Stimulated activated naive CD8-positive, alpha-beta T cell treated with anti-CD3 and anti-CD28 coated beads, Interleukin-15, amount 100 ng/mL, for 72 hours (primary cell): ENCODE measurements at regions not wholly inside any gene's neighbourhood (a gene's known extent, or its start where the extent isn't known, plus 50 kb on each side); places are given as distances from the start of the nearest gene placed in this dataset.

ENCODE experiments used
- ATAC-seq: fragments of 150-1000 bp; cut with Tn5 transposase; 2 replicates; pipeline ENCODE4 v1.10.0; 2021; ENCODE audit warnings: mild to moderate bottlenecking, moderate library complexity
- DNase-seq, 2 donors: peaks; one replicate each; pipeline ENCODE4 v3.0.0; 2021 to 2022
- H3K27ac Mint-ChIP-seq, 2 donors: one replicate each; pipeline ENCODE4 v1.8.0; 2022; ENCODE audit warnings: mild to moderate bottlenecking in 2 of 2, mixed read lengths in 2 of 2, moderate library complexity in 2 of 2
- H3K27me3 Mint-ChIP-seq: one replicate; pipeline ENCODE4 v1.8.0; 2022; ENCODE audit warnings: mixed read lengths
- H3K4me1 Mint-ChIP-seq: one replicate; pipeline ENCODE4 v1.8.0; 2022; ENCODE audit warnings: mild to moderate bottlenecking, mixed read lengths
- H3K4me3 Mint-ChIP-seq, 2 donors: one replicate each; pipeline ENCODE4 v1.8.0; 2022; ENCODE audit warnings: mild to moderate bottlenecking in 2 of 2, mixed read lengths in 2 of 2, moderate library complexity in 1 of 2
- H3K9me3 Mint-ChIP-seq, 2 donors: one replicate each; pipeline ENCODE4 v1.8.0; 2022; ENCODE audit warnings: mixed read lengths in 2 of 2

DNA sequence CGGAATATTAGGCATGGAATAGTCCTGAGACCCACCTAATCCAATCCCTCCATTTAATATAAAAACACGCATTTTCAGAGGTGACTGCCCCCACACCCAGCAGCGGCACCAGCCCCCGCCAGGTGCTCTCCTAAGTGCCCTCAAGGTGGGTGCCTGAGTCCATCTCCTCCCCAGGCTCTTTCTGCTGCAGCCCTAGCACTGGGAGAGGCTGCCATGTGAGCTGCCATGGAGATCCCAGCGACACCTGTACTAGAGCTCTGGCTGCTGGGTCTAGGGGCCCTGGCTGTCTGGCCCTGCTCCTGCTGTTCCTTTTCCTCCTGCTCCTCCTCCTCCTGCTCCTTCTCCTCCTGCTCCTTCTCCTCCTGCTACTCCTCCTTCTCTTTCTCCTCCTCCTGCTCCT lies 191.1 kb upstream of the BMPER start:
- peak; percentile 37 for ATAC-seq
- no peak for DNase-seq
- Mint-ChIP-seq H3K4me3 (no peak overlapping the region), H3K27me3 (peaks cover 11% of the 10 kb centered on the region), H3K9me3 (peaks cover 0 to 2% of the 10 kb centered on the region in 2 donors), H3K27ac (no peak overlapping the region), H3K4me1 (no peaks in the 10 kb centered on the region)

DNA sequence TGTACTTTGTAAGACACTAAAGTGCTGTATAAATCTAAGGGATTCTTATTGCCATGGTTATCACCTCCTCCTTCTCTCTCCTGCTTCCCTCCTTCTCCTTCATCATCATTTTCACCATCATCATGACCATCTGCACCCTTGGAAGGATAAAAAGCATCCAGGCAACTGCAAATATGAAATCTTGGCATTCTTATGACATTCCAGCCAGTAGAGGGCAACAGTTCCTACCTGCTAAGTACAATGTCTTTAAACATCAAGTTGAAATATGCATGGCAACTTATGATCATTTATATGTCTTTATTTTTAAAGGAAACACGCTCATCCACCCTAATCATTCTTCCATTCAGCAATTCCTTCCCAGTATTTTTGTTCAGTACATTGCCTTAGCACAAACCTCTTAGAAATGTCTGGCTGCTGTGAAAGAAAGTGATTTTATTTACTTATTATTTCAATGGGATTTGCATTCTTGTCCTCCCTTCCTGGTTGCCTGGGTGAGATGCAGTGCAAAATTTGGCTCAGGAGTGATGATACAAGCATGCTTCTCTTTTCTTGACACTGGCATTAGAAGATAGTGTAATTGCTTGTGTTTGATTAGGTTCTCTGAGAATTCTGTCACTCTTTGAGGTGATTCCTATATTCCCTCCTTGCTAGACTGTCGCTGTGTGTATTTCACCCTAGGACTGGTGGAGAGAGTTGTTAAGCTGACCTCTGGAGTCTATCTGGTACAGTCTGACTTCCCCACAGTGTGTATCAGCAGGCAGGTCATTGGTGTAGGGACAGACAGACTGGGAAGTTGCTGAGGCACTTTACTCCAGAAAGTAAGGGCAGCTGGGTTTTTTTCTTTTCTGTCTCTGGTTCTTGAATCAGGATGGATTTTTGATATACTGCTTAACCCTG lies 188.5 kb upstream of the BMPER start:
- ATAC-seq (no peak), DNase-seq (no peak)
- Mint-ChIP-seq H3K27ac (peak overlapping the region in 1 of 2 donors; percentile 5), H3K9me3 (peaks cover 0 to 7% of the 10 kb centered on the region in 2 donors), H3K4me1 (no peaks in the 10 kb centered on the region), H3K27me3 (peaks cover 11% of the 10 kb centered on the region), H3K4me3 (no peak overlapping the region)

DNA sequence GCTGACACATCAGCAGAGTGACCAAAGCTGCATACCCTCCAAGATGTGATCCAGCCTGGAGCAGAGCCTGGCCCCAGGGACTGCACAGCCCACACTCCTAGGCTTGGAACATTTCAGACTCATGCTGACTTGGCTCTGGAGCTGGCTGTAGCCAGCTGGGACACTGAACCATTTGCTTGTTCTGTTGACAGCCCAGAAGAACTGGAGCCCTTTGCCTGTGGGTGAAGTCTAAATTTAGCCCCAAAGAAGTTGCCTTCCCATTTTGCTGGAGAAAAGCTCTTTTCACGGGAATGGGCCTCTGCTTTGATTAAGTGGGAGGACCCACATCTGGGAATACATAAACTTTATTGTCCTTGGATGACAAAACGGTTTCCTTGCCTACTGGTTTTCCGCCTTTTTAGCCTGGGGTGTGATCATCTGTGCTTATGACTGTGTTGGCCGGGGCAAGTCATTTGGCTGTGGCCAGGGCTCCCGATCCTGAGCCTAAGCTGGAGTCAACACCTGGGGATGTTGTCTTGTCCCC lies 186.2 kb upstream of the BMPER start:
- Mint-ChIP-seq H3K9me3 (peaks cover 0 to 7% of the 10 kb centered on the region in 2 donors), H3K27ac (no peak overlapping the region), H3K4me1 (no peaks in the 10 kb centered on the region), H3K27me3 (peaks cover 11% of the 10 kb centered on the region), H3K4me3 (no peak overlapping the region)
- ATAC-seq = no peak
- no peak for DNase-seq

DNA sequence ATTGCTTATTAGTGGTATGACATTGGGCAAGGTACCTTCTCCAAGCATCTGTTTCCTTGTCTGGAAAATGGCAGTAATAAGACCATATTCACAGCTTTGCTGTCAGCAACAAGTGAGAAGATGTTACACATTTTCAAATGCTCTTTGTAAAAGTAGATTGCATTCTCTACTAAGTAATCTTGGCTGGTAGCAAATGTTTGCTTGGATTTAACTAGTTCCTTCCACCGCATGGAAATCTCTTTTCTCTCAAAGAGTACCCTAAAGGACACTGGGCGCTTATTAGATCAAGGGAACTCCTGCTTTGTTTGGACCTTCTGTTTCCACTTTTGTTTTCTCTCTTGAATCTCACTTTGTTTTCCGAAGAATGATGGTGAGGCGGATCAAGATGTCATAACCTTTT lies 185.2 kb upstream of the BMPER start:
- Mint-ChIP-seq H3K4me3 (no peak overlapping the region), H3K27me3 (peaks cover 5% of the 10 kb centered on the region), H3K27ac (no peak overlapping the region), H3K4me1 (no peaks in the 10 kb centered on the region), H3K9me3 (peaks cover 0 to 7% of the 10 kb centered on the region in 2 donors)
- DNase-seq (no peak), ATAC-seq (no peak)

DNA sequence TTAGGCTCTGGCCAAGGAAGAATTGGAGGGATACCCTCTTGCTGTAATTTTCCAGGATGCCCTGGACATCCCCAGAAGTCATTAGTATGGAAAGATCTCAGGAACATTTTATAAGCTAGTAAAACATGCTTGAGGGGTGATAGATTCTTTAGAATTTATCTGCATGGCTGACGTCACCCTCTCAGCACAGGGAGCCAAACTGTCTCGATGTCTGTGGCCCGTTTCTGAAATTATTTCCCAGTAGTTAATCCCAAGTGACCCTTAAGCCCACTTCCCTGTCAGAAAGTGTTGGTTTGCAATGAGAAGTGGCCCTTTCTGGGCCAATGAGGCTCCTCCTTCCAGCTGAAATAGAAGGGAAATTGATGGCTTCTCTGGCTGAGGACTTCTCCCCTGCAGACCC lies 184.5 kb upstream of the BMPER start:
- DNase-seq (no peak), ATAC-seq (no peak)
- Mint-ChIP-seq H3K27ac (no peak overlapping the region), H3K9me3 (peaks cover 0 to 7% of the 10 kb centered on the region in 2 donors), H3K4me3 (no peak overlapping the region), H3K27me3 (no peaks in the 10 kb centered on the region), H3K4me1 (no peaks in the 10 kb centered on the region)

DNA sequence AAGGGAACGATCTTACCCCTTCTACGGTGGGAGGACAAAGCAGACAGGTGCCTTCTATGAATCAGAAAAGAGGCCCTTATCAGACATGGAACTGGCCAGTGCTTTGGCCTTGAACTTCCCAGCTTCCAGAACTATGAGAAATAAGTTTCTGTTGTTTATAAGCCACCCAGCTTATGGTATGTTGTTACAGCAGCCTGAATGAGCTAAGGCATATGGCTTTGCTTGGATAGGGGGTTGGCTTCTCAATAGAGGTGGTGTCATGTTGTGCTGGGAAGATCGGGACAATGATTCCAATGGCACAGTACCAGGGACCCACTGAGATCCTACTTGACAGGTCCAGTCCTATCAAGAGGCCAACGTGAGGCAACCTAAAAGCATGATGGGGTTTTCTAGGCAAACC lies 183.4 kb upstream of the BMPER start:
- peaks cover 0 to 7% of the 10 kb centered on the region in 2 donors for H3K9me3 Mint-ChIP-seq
- no peak overlapping the region for H3K4me3 Mint-ChIP-seq
- no peak overlapping the region for H3K27ac Mint-ChIP-seq
- DNase-seq = no peak
- no peak for ATAC-seq
- H3K4me1 Mint-ChIP-seq = no peaks in the 10 kb centered on the region
- no peaks in the 10 kb centered on the region for H3K27me3 Mint-ChIP-seq

DNA sequence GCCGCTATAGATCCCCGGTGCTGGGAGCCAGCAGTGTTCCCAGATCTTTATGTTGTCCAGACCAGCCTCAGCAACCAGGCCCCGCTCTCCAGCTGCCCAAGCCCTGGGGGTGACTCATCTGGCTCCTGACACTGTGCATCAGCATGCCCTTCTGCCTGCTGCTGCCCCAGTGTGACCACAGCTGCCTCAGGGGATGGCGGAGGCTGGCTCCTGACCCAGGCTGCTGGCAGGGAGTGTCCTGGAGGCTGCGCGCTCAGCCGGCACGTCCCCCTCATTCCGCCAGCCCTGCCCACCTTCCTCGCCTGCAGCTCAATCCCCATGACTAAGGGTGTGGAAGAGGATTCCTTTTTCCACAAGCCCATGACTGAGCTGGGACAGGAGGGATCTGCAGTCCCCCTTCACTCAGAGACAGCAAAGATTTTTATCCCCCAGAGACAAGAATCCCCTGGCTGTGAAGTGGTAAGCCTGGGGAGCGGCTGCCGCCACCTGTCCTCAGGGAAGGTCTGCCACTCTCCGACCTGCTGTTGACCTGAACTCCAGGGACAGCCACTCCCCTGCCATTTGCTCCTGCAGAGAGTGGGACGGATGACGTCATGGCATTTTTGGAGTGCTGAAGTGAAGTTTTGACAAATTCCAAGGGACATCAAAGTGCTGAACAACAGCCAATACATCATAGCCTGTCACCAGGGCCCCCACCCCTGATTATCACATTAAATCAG lies 182.8 kb upstream of the BMPER start:
- Mint-ChIP-seq H3K4me3 (no peak overlapping the region), H3K4me1 (no peaks in the 10 kb centered on the region), H3K9me3 (peaks cover 0 to 7% of the 10 kb centered on the region in 2 donors), H3K27ac (no peak overlapping the region), H3K27me3 (no peaks in the 10 kb centered on the region)
- no peak for DNase-seq
- ATAC-seq = no peak

DNA sequence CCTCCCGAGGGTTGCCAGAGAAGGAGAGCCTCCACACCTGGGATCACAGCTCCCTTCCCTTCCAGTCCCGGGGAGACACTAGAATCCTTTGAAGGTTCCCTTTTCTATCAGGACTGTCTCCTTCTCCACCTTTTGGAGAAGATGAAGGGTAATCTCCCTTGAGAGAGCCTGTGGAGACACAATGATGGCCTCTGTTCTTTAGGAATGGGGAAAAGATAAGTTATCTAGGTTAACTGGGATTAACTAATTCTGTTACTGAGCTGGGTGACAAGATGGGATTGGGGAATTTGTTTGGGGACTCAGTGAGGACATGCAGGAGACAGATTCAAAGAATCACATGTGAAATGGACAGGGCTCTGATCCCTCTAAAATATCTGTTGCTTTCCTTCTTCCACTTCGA lies 181.1 kb upstream of the BMPER start:
- Mint-ChIP-seq H3K4me1 (no peaks in the 10 kb centered on the region), H3K27me3 (no peaks in the 10 kb centered on the region), H3K9me3 (peaks cover 0 to 5% of the 10 kb centered on the region in 2 donors), H3K4me3 (no peak overlapping the region), H3K27ac (peak overlapping the region in 1 of 2 donors; percentile 6)
- ATAC-seq (no peak), DNase-seq (no peak)

DNA sequence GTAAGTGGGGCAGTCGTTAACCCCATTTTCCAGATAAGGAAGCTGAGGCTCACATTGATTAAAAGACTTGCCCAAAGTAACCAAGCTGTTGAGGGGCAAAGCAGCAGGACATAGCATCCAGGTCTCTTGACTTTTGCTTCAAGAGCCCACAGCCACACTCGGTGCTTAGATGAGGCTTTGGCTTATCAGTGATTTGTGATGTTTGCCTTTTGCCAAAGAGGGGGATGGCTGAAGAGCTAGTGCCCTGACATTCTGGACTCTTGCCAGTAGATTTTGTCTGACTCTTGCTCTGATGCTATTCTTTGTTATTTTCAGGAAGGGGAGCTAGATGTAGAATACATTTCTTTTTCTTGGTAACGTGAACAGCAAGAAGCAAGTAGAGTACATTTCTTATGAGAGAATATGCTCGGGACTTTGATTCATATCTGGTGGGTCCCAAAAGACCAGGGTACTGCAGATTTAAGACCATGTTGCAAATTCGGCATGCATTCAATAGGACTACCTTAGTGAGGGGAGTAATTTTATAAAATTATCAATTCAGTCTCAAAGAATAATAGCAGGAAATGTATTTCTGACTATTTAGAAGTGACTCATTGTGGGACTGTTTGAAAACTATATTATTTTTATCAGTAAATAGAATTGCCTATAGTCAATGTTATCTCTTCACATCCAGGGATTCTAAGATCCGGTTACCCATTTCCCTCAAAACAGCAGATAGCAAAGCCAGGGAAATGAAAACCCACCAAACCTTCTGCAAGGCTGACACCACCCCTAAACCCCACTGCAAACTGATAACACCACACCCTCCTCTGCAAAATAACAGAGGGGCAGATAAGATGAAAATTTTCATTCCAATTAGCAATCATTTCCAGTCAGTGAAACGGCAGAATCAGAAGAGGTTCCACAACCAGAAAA lies 180.0 kb upstream of the BMPER start:
- no peak for DNase-seq
- H3K4me3 Mint-ChIP-seq = no peak overlapping the region
- H3K9me3 Mint-ChIP-seq = peaks cover 0 to 3% of the 10 kb centered on the region in 2 donors
- no peaks in the 10 kb centered on the region for H3K4me1 Mint-ChIP-seq
- H3K27me3 Mint-ChIP-seq = no peaks in the 10 kb centered on the region
- ATAC-seq = no peak
- no peak overlapping the region for H3K27ac Mint-ChIP-seq

DNA sequence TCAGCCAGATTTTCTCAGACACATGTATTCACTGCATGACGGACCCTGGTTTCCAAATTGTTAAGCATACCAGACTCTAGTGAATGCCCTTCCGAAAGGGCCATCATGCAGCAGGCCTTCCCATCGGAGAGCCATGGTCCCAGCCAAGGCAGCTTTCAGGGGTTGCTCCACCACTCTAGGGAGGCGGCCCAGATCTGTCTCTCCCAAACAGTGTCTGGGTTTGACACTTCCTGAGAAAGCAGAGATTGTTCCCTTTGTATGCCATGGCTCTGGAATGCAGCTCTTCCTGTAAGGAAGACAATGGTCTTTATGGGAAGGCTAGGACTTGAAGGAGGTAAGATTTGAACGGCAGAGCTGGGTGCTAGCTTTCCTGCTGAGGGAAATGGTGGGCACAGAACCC lies 178.8 kb upstream of the BMPER start:
- H3K27me3 Mint-ChIP-seq = no peaks in the 10 kb centered on the region

DNA sequence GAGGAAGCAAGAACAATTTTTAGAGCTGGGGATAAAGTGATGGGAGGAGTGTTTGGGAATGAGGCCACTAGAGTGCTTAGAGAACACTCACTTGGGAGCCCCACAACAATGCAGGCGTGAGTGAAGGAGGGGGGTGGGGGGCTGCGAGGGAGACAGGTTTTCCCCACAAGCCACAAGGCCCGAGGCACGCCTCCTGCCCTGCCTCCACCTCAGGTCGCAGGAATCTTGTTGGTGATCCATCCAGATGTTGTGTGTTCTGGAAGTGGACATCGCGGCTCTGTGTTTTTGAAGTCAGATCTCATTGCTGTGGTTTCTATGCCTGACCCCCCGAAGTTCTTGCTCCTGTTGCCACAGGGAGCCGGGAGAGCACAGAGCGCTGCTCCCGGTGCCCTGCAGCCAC lies 178.0 kb upstream of the BMPER start:
- H3K9me3 Mint-ChIP-seq = peaks cover 0 to 3% of the 10 kb centered on the region in 2 donors
- no peaks in the 10 kb centered on the region for H3K27me3 Mint-ChIP-seq
- H3K4me3 Mint-ChIP-seq = no peak overlapping the region
- H3K4me1 Mint-ChIP-seq = no peaks in the 10 kb centered on the region
- DNase-seq (no peak), ATAC-seq (no peak)
- no peak overlapping the region for H3K27ac Mint-ChIP-seq

More for the DNA sequence above, 178.8 kb upstream of the BMPER start:
- DNase-seq (no peak), ATAC-seq (no peak)
- Mint-ChIP-seq H3K4me3 (no peak overlapping the region), H3K27ac (no peak overlapping the region), H3K4me1 (no peaks in the 10 kb centered on the region), H3K9me3 (peaks cover 0 to 3% of the 10 kb centered on the region in 2 donors)

DNA sequence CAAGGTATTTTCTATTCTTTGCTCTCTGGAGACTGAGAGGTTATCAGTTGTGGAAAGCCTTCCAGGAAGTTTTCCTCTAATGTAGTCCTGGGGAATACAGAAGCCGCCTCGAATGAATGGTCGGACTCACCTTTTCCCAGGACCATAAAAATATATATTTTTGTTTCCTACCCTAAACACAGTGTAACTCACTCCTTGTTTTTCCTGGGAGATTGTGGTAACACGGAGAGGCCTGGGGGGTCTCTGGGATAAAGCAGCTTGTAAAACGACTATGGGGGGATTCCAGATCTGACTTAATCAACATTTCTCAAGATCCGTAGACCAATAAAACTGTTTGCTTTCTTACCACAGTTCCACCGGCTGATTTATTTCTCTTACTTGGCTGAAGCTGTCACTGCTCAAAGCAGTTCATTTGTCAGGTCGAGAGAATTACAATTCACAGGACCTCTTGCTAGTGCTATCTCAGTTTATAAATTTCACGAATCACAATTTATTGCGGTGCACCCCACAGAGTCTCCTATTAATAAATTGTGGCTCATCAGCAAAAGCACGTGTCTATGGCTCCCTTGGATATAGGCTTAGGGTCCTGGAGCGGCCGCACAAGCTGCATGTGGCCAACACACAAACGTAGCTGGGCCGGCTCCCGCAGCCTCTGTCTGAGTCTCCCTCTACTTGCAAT lies 176.3 kb upstream of the BMPER start:
- DNase-seq (no peak), ATAC-seq (no peak)
- H3K27me3 Mint-ChIP-seq = no peaks in the 10 kb centered on the region
- no peak overlapping the region for H3K4me3 Mint-ChIP-seq
- H3K9me3 Mint-ChIP-seq = peaks cover 0 to 3% of the 10 kb centered on the region in 2 donors
- no peak overlapping the region for H3K27ac Mint-ChIP-seq
- no peaks in the 10 kb centered on the region for H3K4me1 Mint-ChIP-seq

DNA sequence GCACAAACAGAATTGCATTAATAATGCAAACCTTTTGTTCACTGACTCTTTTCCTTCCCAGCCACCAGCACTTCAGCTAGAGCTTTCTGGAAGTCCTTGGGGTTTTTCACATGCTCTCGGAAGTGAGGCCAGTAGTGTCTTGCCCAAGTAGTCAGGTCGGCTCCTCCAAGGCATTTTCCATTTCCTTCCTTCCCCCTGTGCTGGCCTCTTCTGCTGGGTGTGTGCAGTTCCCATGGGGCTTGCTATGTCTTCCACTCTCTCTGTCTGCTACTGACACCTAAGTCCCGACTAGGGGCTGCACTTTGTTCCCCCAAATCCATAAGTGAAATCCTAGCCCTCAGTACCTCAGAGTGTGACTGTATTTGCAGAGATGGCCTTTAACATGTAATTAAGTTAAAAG lies 175.6 kb upstream of the BMPER start:
- DNase-seq (no peak), ATAC-seq (no peak)
- Mint-ChIP-seq H3K4me3 (no peak overlapping the region), H3K4me1 (no peaks in the 10 kb centered on the region), H3K27ac (peak overlapping the region in 1 of 2 donors; percentile 14), H3K9me3 (peaks cover 0 to 3% of the 10 kb centered on the region in 2 donors), H3K27me3 (no peaks in the 10 kb centered on the region)

DNA sequence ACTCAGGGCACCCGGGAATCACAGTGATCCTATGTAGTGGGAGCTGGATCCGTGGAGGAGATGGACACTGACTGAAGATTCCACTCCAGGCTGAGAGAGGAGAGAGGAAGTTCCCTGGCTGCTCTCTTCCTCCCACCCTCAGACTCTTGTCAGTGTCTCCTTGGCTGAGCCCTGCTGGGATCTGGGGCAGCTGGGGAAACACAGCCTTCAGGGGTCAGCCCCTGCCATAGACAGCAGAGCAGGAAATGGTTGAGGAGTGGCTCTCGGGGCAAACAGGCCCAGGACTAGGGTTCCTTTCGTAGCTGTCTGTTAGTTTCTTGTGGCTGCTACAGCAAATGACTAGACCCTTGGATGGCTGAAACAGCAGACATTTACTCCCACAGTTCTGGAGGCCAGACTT lies 174.4 kb upstream of the BMPER start:
- Mint-ChIP-seq H3K9me3 (peaks cover 0 to 3% of the 10 kb centered on the region in 2 donors), H3K27me3 (no peaks in the 10 kb centered on the region), H3K27ac (no peak overlapping the region), H3K4me3 (no peak overlapping the region), H3K4me1 (no peaks in the 10 kb centered on the region)
- ATAC-seq (no peak), DNase-seq (no peak)

DNA sequence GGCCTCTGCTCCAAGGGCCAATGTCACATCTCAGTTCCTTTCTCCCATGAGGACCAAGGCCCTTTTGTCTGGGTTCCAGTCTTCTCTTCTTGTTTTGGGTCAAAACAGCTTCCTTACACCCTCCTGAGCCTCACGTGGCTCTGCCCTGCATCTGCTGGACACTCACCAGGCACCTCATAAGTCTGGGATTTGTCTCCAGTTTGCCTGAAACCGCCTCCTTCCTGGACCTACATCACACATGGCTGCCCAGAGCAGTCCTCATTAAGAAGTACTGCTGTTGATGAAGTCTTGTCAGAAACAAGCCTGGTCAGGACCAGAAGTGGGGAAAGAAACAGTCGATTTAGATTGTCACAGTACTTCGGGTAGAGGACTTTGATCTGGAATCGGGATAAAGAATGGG lies 173.4 kb upstream of the BMPER start:
- Mint-ChIP-seq H3K27ac (no peak overlapping the region), H3K4me3 (no peak overlapping the region), H3K9me3 (peaks cover 0 to 3% of the 10 kb centered on the region in 2 donors), H3K27me3 (no peaks in the 10 kb centered on the region), H3K4me1 (no peaks in the 10 kb centered on the region)
- DNase-seq (no peak), ATAC-seq (no peak)
